ENCODE measurements at regions not wholly inside any gene's neighbourhood (a gene's known extent, or its start where the extent isn't known, plus 50 kb on each side); places are given as distances from the start of the nearest gene placed in this dataset.

GRCh38 chr2:71892896-71893295 is 254.8 kb downstream of the CYP26B1 start:
- 84 to 92% (median 87%) methylated on average over 6 of the region's 6 CpGs for WGBS, 5 donors
- no peak overlapping the region for H3K4me3 ChIP-seq
- peaks cover 0 to 12% (median 3%) of the 10 kb centered on the region in 3 donors for H3K27me3 ChIP-seq
- no peaks in the 10 kb centered on the region for H3K36me3 ChIP-seq
- no peaks in the 10 kb centered on the region for H3K4me1 ChIP-seq
- no peak for DNase-seq
- H3K9me3 ChIP-seq, result no peaks in the 10 kb centered on the region
- TF ChIP-seq CTCF (IDR thresholded peaks at IDR 0.05), result no peak
- TF ChIP-seq POLR2A (IDR thresholded peaks at IDR 0.05), result no peak
- TF ChIP-seq POLR2AphosphoS5 (IDR thresholded peaks at IDR 0.05), result no peak
- TF ChIP-seq EP300 (IDR thresholded peaks at IDR 0.05), result no peak
- no peak overlapping the region for H3K27ac ChIP-seq
- intact Hi-C loops (cut with DNase I; ENCODE audit: low total_unique reads), result no loop called here

DNA sequence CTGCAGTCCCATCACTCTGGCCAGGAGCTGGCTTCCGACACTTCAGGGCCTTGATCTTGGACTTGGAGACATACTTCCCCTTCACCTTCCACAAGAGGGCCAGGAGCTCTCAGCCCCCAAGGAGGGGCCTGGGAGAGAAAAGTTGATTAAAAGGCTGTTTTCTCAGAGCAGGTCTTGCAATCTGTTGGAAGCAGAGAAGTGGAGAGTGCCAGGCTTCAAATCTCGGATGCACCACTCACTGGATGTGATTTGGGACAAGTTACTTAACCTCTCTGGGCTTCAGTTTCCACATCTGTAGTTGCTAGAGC is 255.3 kb downstream of the CYP26B1 start:
- 75 to 91% (median 80%) methylated on average over 2 of the region's 2 CpGs for WGBS, 5 donors
- H3K36me3 ChIP-seq, result no peaks in the 10 kb centered on the region
- H3K4me1 ChIP-seq, result no peaks in the 10 kb centered on the region
- no peak for DNase-seq
- TF ChIP-seq CTCF (IDR thresholded peaks at IDR 0.05), result no peak
- TF ChIP-seq POLR2AphosphoS5 (IDR thresholded peaks at IDR 0.05), result no peak
- TF ChIP-seq EP300 (IDR thresholded peaks at IDR 0.05), result no peak
- TF ChIP-seq POLR2A (IDR thresholded peaks at IDR 0.05), result no peak
- no peaks in the 10 kb centered on the region for H3K9me3 ChIP-seq
- H3K4me3 ChIP-seq, result no peak overlapping the region
- intact Hi-C loops (cut with DNase I; ENCODE audit: low total_unique reads), result no loop called here
- peaks cover 0 to 12% (median 3%) of the 10 kb centered on the region in 3 donors for H3K27me3 ChIP-seq
- H3K27ac ChIP-seq, result no peak overlapping the region

DNA sequence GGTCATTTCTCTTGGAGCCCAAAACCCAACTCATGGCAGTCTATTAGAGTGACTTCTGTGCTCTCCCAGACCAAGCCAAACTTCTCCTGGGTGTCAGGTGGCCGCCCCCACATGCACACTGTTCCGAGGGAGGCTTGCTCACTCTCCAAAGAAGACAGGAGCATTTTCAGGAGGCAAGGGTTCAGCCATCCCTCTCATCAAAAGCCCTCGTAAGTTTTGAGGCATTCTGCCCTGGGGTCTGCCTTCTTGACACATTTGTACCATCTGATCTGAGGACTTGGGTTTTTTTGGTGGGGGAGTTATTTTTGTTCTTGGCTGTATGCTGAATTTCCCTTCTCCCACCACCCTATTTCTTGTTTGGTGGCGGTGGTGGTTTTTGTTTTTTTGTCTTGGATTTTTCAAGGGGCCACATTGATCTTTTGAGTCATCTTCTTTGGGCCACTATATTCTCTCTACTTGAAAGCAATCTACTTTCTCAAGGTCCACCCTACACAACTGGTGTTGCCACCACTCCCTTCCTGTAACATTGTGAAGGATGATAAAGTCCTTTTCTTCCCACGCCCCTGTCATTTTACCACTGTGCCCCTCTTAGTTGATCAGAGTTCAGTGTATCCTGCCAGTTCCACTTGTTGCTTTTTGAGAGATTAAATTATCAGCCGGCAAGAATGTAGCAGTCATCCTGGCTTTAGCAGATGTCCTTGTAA is 255.8 kb downstream of the CYP26B1 start:
- Histone ChIP-seq H3K4me3 (no peak overlapping the region), H3K4me1 (no peaks in the 10 kb centered on the region), H3K36me3 (no peaks in the 10 kb centered on the region), H3K9me3 (no peaks in the 10 kb centered on the region), H3K27ac (no peak overlapping the region), H3K27me3 (peaks cover 0 to 12% (median 3%) of the 10 kb centered on the region in 3 donors)
- TF ChIP-seq EP300 (IDR thresholded peaks at IDR 0.05), result no peak
- no peak for TF ChIP-seq CTCF (IDR thresholded peaks at IDR 0.05)
- no peak for TF ChIP-seq POLR2A (IDR thresholded peaks at IDR 0.05)
- no peak for TF ChIP-seq POLR2AphosphoS5 (IDR thresholded peaks at IDR 0.05)
- no peak for DNase-seq
- WGBS, 5 donors, result 64 to 80% (median 78%) methylated on average over 6 of the region's 6 CpGs
- intact Hi-C loops (cut with DNase I; ENCODE audit: low total_unique reads), result no loop called here

DNA sequence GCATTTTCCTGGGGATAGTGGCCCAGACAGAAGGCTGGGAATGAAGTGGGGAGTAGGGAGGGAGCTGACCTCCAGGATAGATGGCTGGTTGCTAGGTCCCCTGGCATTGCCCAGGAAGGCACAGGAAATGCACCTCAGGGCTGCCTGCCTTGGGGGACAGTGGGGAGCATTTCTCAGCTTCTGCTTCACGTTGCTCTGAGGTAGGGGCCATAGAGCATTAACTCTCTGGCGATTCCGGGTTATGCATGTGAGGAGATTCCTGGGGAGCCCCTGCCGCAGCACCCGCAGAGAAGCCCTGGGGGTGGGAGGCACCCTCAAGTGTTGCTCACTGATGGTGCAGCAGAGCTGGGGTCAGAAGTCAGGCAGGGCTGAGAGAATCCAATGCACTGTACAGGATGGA is 256.5 kb downstream of the CYP26B1 start:
- WGBS, 5 donors, result 71 to 80% (median 75%) methylated on average over 4 to 5 of the region's 5 CpGs
- DNase-seq, result no peak
- H3K36me3 ChIP-seq, result no peaks in the 10 kb centered on the region
- H3K27ac ChIP-seq, result no peak overlapping the region
- TF ChIP-seq EP300 (IDR thresholded peaks at IDR 0.05) (no peak), POLR2AphosphoS5 (IDR thresholded peaks at IDR 0.05) (no peak), POLR2A (IDR thresholded peaks at IDR 0.05) (no peak), CTCF (IDR thresholded peaks at IDR 0.05) (no peak)
- peaks cover 0 to 12% (median 3%) of the 10 kb centered on the region in 3 donors for H3K27me3 ChIP-seq
- H3K9me3 ChIP-seq, result peaks cover 0 to under 1% (median 0%) of the 10 kb centered on the region in 4 donors
- H3K4me3 ChIP-seq, result no peak overlapping the region
- intact Hi-C loops (cut with DNase I; ENCODE audit: low total_unique reads), result no loop called here
- no peaks in the 10 kb centered on the region for H3K4me1 ChIP-seq

Measured in stomach (tissue), 8 donors.